ENCODE measurements at regions not wholly inside any gene's neighbourhood (a gene's known extent, or its start where the extent isn't known, plus 50 kb on each side); places are given as distances from the start of the nearest gene placed in this dataset.

- no peak for DNase-seq
These were observed 164.6 kb downstream of the TFCP2L1 start for GRCh38 chr2:121120411-121120810.

GRCh38 chr2:121120991-121121390, 164.0 kb downstream of the TFCP2L1 start:
- DNase-seq = no peak

GRCh38 chr2:121121661-121122060, 163.3 kb downstream of the TFCP2L1 start:
- no peak for DNase-seq

GRCh38 chr2:121123268-121123667, 161.7 kb downstream of the TFCP2L1 start:
- DNase-seq = no peak

- no peak for DNase-seq
These were observed 160.7 kb downstream of the TFCP2L1 start for GRCh38 chr2:121124330-121124729.

- DNase-seq = no peak
These were observed 159.7 kb downstream of the TFCP2L1 start for GRCh38 chr2:121125350-121125749.

- DNase-seq = no peak
These were observed 156.0 kb downstream of the TFCP2L1 start for GRCh38 chr2:121128741-121129659.

- no peak for DNase-seq
These were observed 155.3 kb downstream of the TFCP2L1 start for GRCh38 chr2:121129692-121130091.

- no peak for DNase-seq
These were observed 154.6 kb downstream of the TFCP2L1 start for GRCh38 chr2:121130301-121130850.

GRCh38 chr2:121131375-121131774, 153.6 kb downstream of the TFCP2L1 start:
- DNase-seq = no peak

- no peak for DNase-seq
These were observed 152.8 kb downstream of the TFCP2L1 start for GRCh38 chr2:121132054-121132761.

- no peak for DNase-seq
These were observed 152.3 kb downstream of the TFCP2L1 start for GRCh38 chr2:121132762-121133107.

GRCh38 chr2:121133551-121134319, 151.3 kb downstream of the TFCP2L1 start:
- DNase-seq = no peak

- no peak for DNase-seq
These were observed 150.3 kb downstream of the TFCP2L1 start for GRCh38 chr2:121134728-121135127.

GRCh38 chr2:121135168-121135853, 149.7 kb downstream of the TFCP2L1 start:
- no peak for DNase-seq

GRCh38 chr2:121136323-121136722, 148.7 kb downstream of the TFCP2L1 start:
- DNase-seq = no peak

GRCh38 chr2:121137571-121137970, 147.4 kb downstream of the TFCP2L1 start:
- no peak for DNase-seq

GRCh38 chr2:121140734-121141133, 144.3 kb downstream of the TFCP2L1 start:
- DNase-seq = no peak

- DNase-seq = no peak
These were observed 142.6 kb downstream of the TFCP2L1 start for GRCh38 chr2:121142452-121142851.

GRCh38 chr2:121144111-121144510, 140.9 kb downstream of the TFCP2L1 start:
- DNase-seq = no peak

GRCh38 chr2:121146630-121147029, 138.4 kb downstream of the TFCP2L1 start:
- DNase-seq = no peak

GRCh38 chr2:121147766-121148165, 137.2 kb downstream of the TFCP2L1 start:
- DNase-seq = no peak

- no peak for DNase-seq
These were observed 136.5 kb downstream of the TFCP2L1 start for GRCh38 chr2:121148481-121148880.
